Activated CD4-positive, alpha-beta memory T cell treated with anti-CD3 and anti-CD28 coated beads, Interleukin-2, amount 10 ng/mL, durations not matched to agents 7 days and 5 days (primary cell): ENCODE measurements at regions not wholly inside any gene's neighbourhood (a gene's known extent, or its start where the extent isn't known, plus 50 kb on each side); places are given as distances from the start of the nearest gene placed in this dataset.

Experiments
- CTCF ChIA-PET: fragments of 350-600 bp; sonication (Branson Sonifier 250); formaldehyde crosslinking; loops from one replicate; lab custom pipeline; 2021; ENCODE audit warnings: antibody characterized with exemption, inconsistent platforms; lab: Charles Lee
- POLR2A ChIA-PET: fragments of 350-600 bp; sonication (Branson Sonifier 250); formaldehyde crosslinking; loops from one replicate; lab custom pipeline; 2021; ENCODE audit warnings: antibody characterized with exemption; lab: Charles Lee
- DNase-seq: peaks from one replicate; pipeline ENCODE4 v3.0.0-alpha.2; 2020
- H3K27ac Mint-ChIP-seq: one replicate; pipeline ENCODE4 v1.8.0; 2021; ENCODE audit warnings: mild to moderate bottlenecking, mixed read lengths
- H3K27me3 Mint-ChIP-seq: one replicate; pipeline ENCODE4 v1.8.0; 2021; ENCODE audit warnings: mixed read lengths
- H3K36me3 Mint-ChIP-seq: one replicate; pipeline ENCODE4 v1.8.0; 2021; ENCODE audit warnings: low read depth, mixed read lengths
- H3K4me1 Mint-ChIP-seq: one replicate; pipeline ENCODE4 v1.8.0; 2021; ENCODE audit warnings: mixed read lengths
- H3K4me3 Mint-ChIP-seq: one replicate; pipeline ENCODE4 v1.8.0; 2021; ENCODE audit warnings: mild to moderate bottlenecking, mixed read lengths
- H3K9me3 Mint-ChIP-seq: one replicate; pipeline ENCODE4 v1.8.0; 2021; ENCODE audit warnings: mixed read lengths

DNA sequence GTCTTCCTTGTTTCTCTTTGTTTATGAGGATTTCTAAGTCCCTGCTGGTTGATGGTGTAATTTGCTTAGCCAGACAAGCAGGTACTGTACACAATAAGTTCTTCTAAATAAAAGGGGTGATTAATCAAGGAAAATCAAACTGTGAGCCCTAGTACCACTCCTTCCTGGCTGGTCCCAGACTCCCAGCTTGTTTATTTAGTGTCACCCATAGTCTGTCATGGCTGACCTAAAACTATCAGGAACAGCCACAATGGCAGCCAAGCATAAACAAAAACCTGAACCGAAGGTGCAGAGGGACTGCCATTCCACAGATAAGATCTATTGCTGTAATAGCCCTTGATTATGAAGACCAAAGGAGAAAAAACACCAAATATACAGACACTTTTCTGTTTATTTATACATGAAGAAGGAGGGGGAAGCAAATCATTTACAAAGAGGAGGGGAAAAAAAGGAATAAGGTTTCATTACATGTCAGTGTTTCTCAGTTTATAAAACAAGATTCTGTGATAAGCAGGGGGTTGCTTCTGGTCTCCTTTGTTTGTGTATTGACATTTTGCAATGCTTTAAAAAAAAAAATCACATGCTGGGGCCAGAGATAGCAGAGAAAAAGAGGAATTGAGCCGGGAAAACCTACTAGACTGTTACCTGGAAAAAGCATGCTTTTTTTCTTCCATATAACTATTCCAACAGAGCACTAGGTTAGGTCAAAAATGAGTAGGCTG is 182.4 kb upstream of the DPH6 start:
- ChIA-PET CTCF (no interaction called here), POLR2A (no interaction called here)

DNA sequence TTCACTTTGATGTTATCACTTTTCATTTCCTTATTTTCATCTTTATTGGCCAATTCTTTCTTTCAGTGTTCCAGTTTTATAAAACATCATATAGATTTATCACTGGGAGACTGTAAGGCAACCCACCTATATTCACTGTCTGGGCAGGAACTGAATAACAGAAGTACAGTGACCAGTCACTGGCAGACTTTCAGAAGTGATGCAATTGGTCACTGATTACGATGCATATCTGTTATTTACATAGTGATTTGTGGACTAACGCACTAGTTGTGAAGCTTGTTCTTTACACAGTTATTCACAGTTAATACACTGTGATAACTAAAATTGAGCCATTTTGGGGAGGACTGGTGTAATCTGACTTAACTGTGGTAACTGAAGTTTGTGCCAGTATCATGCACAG is 190.2 kb upstream of the DPH6 start:
- Mint-ChIP-seq H3K27me3 (no peaks in the 10 kb centered on the region), H3K27ac (no peak overlapping the region), H3K36me3 (no peaks in the 10 kb centered on the region), H3K4me3 (no peak overlapping the region), H3K9me3 (no peaks in the 10 kb centered on the region), H3K4me1 (no peaks in the 10 kb centered on the region)
- ChIA-PET CTCF (no interaction called here), POLR2A (no interaction called here)
- DNase-seq = no peak

More for the DNA sequence above, 182.4 kb upstream of the DPH6 start:
- no peak overlapping the region for H3K27ac Mint-ChIP-seq
- H3K9me3 Mint-ChIP-seq = no peaks in the 10 kb centered on the region
- H3K4me3 Mint-ChIP-seq = no peak overlapping the region
- H3K4me1 Mint-ChIP-seq = no peaks in the 10 kb centered on the region
- no peaks in the 10 kb centered on the region for H3K27me3 Mint-ChIP-seq
- DNase-seq = no peak
- H3K36me3 Mint-ChIP-seq = no peaks in the 10 kb centered on the region

DNA sequence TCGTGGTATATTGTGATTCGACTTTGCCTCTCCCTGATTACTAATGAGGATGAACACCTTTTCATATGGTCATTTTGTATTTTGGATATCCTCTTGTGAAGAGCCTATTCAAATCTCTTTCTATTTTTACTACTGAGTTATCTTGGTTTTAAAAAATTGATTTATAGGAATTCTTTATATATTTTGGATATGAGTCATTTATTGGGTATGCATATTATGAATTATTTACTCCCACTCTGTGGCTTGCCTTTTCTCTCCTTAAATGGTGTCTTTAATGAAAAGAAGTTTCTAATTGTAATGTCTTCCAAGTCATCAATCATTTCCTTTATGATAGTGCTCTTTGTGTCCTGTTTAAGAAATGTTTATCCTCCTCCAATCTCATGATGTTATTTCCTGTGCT is 191.5 kb upstream of the DPH6 start:
- Mint-ChIP-seq H3K36me3 (no peaks in the 10 kb centered on the region), H3K9me3 (no peaks in the 10 kb centered on the region), H3K4me3 (no peak overlapping the region), H3K4me1 (no peaks in the 10 kb centered on the region), H3K27me3 (no peaks in the 10 kb centered on the region), H3K27ac (no peak overlapping the region)
- DNase-seq = no peak
- CTCF ChIA-PET = no interaction called here
- POLR2A ChIA-PET = no interaction called here

DNA sequence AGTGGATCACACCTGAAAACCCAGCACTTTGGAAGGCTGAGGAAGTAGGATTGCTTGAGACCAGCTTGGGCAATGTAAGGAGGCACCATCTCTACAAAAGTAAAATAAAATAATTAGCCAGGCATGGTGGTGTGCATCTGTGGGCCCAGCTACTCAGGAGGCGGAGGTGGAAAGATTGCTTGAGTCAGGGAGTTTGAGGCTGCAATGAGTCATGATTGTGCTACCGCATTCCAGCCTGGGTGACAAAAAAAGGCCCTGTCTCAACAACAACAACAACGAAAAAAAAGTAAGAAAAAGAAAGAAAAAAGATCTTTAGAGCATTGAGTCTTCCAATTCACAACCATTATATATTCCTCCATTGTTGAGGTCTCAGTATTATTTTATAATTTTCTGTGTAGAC is 192.4 kb upstream of the DPH6 start:
- H3K4me3 Mint-ChIP-seq = no peak overlapping the region
- no peaks in the 10 kb centered on the region for H3K36me3 Mint-ChIP-seq
- peaks cover 2% of the 10 kb centered on the region for H3K27me3 Mint-ChIP-seq
- no peaks in the 10 kb centered on the region for H3K9me3 Mint-ChIP-seq
- no peak for DNase-seq
- no peaks in the 10 kb centered on the region for H3K4me1 Mint-ChIP-seq
- ChIA-PET POLR2A (no interaction called here), CTCF (interaction anchor here (0.6 kb wide), 1 partner anchor 746 kb away, joined by 4 read pairs; no protein-coding TSS in a partner anchor)
- H3K27ac Mint-ChIP-seq = no peak overlapping the region

DNA sequence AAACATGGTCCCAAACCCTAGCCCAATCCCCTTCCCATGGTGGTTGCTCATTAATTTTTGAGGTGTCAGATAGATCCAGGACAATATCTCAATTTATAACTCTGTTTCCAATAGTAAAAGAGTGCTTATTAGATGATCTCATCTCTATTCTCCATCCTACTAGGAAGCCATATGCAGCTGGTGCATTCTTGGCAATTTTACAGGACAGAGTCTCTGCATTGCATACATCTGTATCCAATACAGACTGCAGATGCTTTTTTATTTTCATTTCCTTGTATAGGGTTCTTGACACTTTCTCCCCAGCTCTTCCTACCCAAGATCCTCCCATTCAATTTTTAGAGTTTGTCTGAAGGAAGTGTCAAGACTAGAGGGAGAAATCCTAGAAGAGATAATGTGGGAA is 194.8 kb upstream of the DPH6 start:
- Mint-ChIP-seq H3K9me3 (no peaks in the 10 kb centered on the region), H3K27me3 (peaks cover 2% of the 10 kb centered on the region), H3K4me1 (no peaks in the 10 kb centered on the region), H3K4me3 (no peak overlapping the region), H3K27ac (no peak overlapping the region), H3K36me3 (no peaks in the 10 kb centered on the region)
- ChIA-PET CTCF (interaction anchor here (3.0 kb wide), 1 partner anchor 10 kb away, joined by 11 read pairs; no protein-coding TSS in a partner anchor), POLR2A (no interaction called here)
- DNase-seq = no peak

DNA sequence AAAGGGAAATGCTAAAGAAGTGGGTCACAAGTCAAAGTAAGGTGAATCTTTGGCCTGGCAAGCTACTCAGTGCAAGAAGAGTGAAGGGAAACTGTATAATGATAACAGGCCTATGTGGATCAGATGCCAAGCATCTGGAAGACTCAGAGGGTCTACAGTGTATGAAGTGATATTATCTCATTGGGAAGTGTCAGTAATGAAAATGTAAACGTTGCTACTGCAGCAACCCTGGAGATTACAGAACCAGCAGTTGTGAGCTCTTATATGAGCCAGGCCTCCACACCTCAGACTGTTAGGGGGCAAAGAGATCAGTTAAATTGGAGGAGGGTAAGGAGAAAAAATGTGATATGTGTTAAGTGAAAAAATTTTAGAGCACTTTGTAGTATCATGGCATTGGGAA is 195.4 kb upstream of the DPH6 start:
- H3K4me1 Mint-ChIP-seq = no peaks in the 10 kb centered on the region
- H3K27ac Mint-ChIP-seq = no peak overlapping the region
- no peak overlapping the region for H3K4me3 Mint-ChIP-seq
- peaks cover 2% of the 10 kb centered on the region for H3K27me3 Mint-ChIP-seq
- no peaks in the 10 kb centered on the region for H3K36me3 Mint-ChIP-seq
- ChIA-PET POLR2A (no interaction called here), CTCF (interaction anchor here (3.0 kb wide), 1 partner anchor 10 kb away, joined by 11 read pairs; no protein-coding TSS in a partner anchor)
- no peak for DNase-seq
- no peaks in the 10 kb centered on the region for H3K9me3 Mint-ChIP-seq

DNA sequence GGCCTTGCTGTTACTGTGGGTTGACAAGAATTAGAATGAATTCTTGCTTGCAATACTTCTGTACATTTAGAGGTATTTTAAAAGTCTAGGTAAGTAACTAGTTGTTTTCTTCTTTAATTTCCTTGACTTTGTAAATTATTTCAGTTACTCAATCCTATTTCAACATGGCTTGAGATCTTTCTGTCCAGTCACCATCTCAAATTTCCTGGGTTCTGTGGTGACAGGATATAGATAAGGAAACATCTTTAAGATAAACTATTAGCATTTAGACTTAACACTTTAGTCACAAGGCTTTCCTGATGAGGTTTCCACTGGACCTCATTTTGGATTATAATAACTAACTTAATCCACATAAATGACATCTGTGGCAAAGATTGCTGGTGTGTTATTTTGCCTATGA is 195.9 kb upstream of the DPH6 start:
- no peak overlapping the region for H3K4me3 Mint-ChIP-seq
- H3K27me3 Mint-ChIP-seq = peaks cover 2% of the 10 kb centered on the region
- DNase-seq = no peak
- no peaks in the 10 kb centered on the region for H3K9me3 Mint-ChIP-seq
- no peak overlapping the region for H3K27ac Mint-ChIP-seq
- no peaks in the 10 kb centered on the region for H3K36me3 Mint-ChIP-seq
- no peaks in the 10 kb centered on the region for H3K4me1 Mint-ChIP-seq
- CTCF ChIA-PET = interaction anchor here (3.0 kb wide), 1 partner anchor 9 kb away, joined by 11 read pairs; no protein-coding TSS in a partner anchor
- POLR2A ChIA-PET = no interaction called here

DNA sequence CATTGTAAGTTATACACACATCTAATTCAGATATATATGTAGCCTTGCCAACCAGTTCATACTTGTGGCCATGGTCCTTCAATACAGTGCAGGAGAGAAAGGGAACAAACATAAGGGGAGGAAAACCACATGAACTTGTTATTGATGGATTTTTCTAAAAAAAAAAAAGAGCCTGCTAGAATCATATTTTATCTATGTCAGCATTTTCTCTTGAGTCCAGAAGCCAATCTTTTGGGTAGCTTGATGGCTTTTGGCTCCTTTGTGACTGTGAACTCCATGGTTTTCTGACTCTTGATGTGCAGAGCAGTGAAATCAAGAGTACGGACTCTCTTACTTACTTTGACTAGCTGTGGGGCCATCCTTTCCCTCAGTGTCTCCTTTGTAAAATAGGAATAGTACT is 197.4 kb upstream of the DPH6 start:
- POLR2A ChIA-PET = no interaction called here
- Mint-ChIP-seq H3K36me3 (no peaks in the 10 kb centered on the region), H3K4me3 (no peak overlapping the region), H3K4me1 (no peaks in the 10 kb centered on the region), H3K27ac (no peak overlapping the region), H3K27me3 (peaks cover 2% of the 10 kb centered on the region), H3K9me3 (no peaks in the 10 kb centered on the region)
- CTCF ChIA-PET = interaction anchor here (1.1 kb wide), 1 partner anchor 794 kb away, joined by 3 read pairs; no protein-coding TSS in a partner anchor
- DNase-seq = no peak

DNA sequence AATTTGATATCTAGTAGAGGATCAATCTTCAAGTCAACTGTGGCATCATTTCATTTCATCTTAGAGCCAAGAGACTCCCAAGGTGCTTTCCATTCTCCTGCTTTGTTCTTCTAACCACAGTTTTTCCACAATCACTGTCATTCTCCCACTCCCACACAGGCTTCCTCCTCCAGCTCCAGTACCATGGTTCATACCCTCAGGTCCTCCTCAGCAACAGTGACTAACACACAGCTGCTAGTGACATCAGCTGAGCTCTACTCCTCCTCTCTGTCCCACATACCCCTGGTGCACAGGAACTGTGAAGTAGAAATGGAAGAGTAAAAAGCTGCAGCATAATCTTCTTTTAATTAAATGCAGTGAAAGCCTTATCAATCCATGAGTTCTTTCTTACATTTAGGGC is 200.2 kb upstream of the DPH6 start:
- CTCF ChIA-PET = no interaction called here
- H3K4me1 Mint-ChIP-seq = no peaks in the 10 kb centered on the region
- no peaks in the 10 kb centered on the region for H3K9me3 Mint-ChIP-seq
- H3K4me3 Mint-ChIP-seq = no peak overlapping the region
- H3K27me3 Mint-ChIP-seq = peaks cover 2% of the 10 kb centered on the region
- POLR2A ChIA-PET = no interaction called here
- no peak for DNase-seq
- H3K27ac Mint-ChIP-seq = no peak overlapping the region
- no peaks in the 10 kb centered on the region for H3K36me3 Mint-ChIP-seq

DNA sequence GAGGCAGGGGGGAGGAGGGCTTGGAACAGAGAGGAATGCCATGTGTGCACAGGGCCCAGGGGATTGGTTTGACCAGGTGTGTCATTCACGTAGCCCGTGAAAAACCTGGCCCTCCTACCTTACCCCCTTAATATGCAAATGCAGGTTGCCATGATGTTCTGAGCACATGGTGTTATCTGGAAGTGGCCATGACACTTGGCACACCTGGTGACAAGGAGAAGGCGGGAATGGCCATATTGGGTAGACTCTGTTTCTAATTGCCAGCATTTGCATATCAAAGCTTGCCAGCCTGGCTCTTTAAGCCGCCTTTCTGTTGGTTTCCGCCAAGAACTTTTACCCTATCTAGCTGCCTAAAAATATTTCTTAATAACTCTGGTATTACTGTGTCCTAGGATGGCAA is 202.1 kb upstream of the DPH6 start:
- Mint-ChIP-seq H3K4me3 (no peak overlapping the region), H3K9me3 (no peaks in the 10 kb centered on the region), H3K27ac (no peak overlapping the region), H3K27me3 (peaks cover under 1% of the 10 kb centered on the region), H3K36me3 (no peaks in the 10 kb centered on the region), H3K4me1 (no peaks in the 10 kb centered on the region)
- DNase-seq = no peak
- POLR2A ChIA-PET = no interaction called here
- CTCF ChIA-PET = no interaction called here

DNA sequence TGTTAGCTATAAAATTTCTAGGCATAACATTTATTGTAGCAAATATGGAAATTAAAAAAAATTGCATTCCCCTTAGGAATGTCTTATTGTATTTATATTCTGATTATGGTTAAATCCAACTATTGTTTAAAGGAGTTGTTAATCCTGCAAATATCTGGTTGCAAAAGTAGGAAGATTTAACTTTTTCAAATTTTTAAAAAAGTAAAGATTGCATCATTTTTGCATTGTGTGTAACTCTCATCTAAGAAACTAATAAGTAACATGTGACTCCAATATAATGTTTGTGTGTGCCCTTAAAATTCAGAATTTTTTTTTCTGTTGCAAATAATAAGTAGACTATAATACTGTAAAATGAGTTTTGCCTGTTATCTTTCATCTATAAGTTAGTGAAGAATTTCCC is 204.1 kb upstream of the DPH6 start:
- Mint-ChIP-seq H3K36me3 (no peaks in the 10 kb centered on the region), H3K27me3 (no peaks in the 10 kb centered on the region), H3K9me3 (no peaks in the 10 kb centered on the region), H3K4me1 (no peaks in the 10 kb centered on the region), H3K4me3 (no peak overlapping the region), H3K27ac (no peak overlapping the region)
- DNase-seq = no peak
- ChIA-PET CTCF (interaction anchor here (2.1 kb wide), 1 partner anchor 12 kb away, joined by 11 read pairs; no protein-coding TSS in a partner anchor), POLR2A (no interaction called here)

DNA sequence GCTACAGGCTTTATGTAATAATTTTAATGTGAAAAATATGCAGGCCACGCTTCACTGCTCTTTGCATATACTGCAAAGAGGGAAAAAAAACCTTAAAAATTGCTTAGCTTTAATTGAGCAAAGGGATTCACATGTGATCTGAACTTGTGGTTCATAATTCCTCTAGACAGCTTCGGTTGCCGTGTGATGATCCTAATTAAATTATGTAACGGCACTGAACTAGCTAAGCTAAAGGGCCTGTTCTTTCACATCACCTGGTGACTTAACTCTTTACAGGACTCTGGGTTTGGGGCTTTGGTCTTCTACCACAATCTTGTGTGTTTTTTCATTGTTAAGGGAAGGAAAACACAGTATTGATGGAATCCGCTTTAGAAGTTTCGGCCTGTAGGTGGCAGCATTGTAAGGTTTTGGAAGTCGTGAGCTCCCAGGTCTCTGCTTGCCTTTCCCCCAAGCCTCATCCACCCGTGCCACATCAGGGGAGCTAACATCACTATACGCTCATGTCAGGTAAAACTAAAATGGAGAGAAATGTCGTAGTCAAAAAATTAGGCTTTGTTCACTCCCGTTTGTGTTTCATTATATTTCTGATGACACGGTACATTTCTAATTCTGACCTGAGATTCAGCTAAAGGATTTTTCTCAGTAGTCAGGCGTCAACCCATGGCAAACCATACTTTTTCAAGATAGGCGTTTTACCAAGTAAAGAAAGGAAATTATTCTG is 205.6 kb upstream of the DPH6 start:
- Mint-ChIP-seq H3K36me3 (no peaks in the 10 kb centered on the region), H3K4me1 (no peaks in the 10 kb centered on the region), H3K27me3 (peaks cover 1% of the 10 kb centered on the region), H3K9me3 (no peaks in the 10 kb centered on the region), H3K4me3 (no peak overlapping the region), H3K27ac (no peak overlapping the region)
- peak; percentile 42 for DNase-seq
- ChIA-PET CTCF (interaction anchor here (0.6 to 2.1 kb wide), 14 partner anchors 10 to 909 kb away, joined by 3 to 11 read pairs (median 4); no protein-coding TSS in a partner anchor), POLR2A (no interaction called here)

DNA sequence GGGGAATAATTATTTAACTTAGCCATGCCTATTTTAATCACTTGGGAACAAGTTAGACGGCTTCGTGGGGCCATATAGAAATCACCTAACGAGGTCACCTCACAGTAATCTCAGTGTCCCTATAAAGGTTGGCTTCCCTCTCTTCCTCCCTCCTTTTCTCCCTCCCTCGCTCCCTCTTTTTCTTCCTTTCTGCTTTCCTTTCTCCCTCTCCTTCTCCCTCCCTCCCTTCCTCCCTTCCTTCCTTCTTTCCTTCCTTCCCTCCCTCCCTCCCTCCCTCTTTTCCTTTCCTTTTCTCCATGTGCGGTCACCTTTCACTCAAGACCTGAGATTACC is 206.1 kb upstream of the DPH6 start:
- no peaks in the 10 kb centered on the region for H3K36me3 Mint-ChIP-seq
- no peak overlapping the region for H3K27ac Mint-ChIP-seq
- no peak for DNase-seq
- POLR2A ChIA-PET = no interaction called here
- H3K4me1 Mint-ChIP-seq = no peaks in the 10 kb centered on the region
- peaks cover 1% of the 10 kb centered on the region for H3K27me3 Mint-ChIP-seq
- no peak overlapping the region for H3K4me3 Mint-ChIP-seq
- no peaks in the 10 kb centered on the region for H3K9me3 Mint-ChIP-seq
- CTCF ChIA-PET = interaction anchor here (0.6 to 2.1 kb wide), 10 partner anchors 10 to 170 kb away, joined by 3 to 11 read pairs (median 4); no protein-coding TSS in a partner anchor
